GM21619 (cell line): ENCODE measurements at regions not wholly inside any gene's neighbourhood (a gene's known extent, or its start where the extent isn't known, plus 50 kb on each side); places are given as distances from the start of the nearest gene placed in this dataset.

Experiments used
- ATAC-seq: cut with Tn5 transposase; IDR thresholded peaks from one replicate; pipeline ENCODE4 v1.9.1; 2021; ENCODE audit not compliant: unreplicated experiment

DNA sequence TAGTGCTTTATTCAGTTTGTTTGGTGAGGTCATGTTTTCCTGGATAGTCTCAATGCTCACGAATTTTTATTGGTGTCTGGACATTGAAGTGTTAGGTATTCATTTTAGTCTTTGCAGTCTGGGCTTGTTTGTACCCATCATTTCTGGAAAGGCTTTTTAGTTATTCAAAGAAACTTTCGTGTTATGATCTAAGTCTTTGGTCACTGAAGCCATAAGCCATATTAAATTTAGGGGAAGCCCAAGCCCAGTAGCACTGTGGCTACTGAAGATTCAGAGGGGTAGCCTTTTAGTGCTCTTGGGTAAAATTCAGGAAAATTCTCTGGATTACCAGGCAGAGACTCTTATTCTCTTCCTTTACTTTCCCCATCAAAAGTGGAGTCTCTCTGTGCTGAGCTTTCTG is 56.2 kb upstream of the PEX5L start:
- ATAC-seq: no peak

DNA sequence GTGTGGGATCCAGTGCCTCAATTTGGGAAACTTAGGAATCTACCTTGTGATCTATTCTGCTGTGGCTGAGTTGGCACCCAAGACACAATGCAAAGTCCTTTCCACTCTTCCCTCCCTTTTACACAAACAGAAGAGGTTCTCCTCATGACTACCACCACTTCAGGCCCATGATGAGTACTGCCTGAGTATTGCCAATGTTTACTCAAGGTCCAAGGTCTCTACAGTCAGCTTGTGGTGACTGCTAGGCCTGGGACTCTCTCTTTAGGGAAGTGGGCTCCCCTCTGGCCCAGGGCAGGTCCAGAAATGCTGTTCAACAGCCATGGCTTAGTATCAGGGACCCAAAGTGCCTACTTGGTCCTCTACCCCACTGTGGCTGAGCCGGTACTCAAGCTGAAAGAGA is 56.8 kb upstream of the PEX5L start:
- ATAC-seq: no peak

DNA sequence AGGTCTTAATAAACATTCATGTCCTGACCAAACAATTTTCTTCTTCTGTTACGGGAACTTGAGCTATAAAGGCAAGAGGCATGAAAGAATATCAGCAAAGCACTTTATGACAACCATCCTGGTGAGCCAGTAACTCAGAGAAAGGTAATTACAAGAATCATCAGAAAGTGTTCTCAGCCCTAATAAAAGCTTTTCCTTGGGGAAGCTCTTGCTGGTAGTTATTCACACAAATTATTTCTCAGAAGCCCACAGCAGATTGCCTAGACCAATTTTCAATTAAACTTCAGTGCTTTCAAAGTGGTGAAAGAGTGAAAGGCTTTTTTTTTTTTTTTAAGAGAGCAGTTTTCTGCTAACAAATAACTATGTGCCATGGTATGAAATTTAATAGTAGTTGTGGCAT is 60.9 kb upstream of the PEX5L start:
- no peak for ATAC-seq

DNA sequence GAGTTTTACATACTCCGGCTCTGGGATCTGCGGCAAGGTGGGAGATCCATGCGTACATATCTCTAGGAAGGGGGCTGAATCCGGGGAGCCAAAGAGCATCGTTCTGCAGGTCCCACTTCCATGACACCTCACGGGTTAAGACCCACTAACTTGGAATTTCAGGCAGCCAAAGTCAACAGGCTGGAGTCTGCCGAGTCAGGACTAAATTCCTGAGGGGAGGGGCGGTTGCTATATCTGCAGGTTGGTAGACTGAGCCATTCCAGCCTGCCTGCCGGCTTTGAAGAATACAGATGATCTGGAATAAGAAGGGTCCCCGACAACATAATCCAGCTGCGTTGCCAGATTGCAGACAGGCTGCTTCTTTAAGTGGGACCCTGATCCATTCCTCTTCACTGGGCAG is 65.4 kb upstream of the PEX5L start:
- no peak for ATAC-seq

DNA sequence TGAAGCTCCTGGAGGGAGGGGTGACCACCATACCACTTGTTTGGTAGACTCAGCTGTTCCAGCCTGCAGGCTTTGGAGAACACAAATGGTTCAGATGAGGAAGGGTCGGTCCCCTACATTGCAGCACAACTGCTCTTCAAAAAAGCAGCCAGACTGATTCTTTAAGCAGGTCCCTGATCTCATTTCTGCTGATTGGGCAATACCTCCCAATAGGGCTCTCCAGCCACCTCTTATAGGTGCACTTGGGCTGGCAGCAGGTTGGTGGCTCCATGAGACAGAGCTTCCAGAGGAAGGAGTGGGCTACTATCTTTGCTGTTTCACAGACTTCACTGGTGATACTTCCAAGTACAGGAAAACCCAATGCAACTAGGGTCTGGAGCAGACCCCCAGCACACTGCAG is 65.9 kb upstream of the PEX5L start:
- ATAC-seq: no peak

DNA sequence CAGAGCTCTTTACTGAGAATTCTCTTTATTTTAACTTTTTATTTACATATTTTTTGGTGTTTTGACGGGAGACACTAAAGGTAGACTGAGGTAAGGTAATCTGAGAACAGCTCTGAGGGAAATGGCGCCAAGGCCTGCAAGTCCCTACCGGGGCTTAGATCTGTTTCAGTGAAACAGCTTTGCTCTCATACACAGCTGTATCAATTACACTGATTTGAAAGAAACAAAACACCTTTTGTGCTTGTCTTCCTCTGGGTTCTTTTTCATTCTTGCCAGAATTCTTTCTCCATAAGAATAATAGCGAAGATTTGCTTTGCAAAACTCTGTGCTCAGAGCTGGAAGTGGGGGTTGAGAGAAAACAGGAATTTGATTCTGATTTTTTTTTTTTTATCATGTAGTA is 79.5 kb upstream of the PEX5L start:
- ATAC-seq: no peak

DNA sequence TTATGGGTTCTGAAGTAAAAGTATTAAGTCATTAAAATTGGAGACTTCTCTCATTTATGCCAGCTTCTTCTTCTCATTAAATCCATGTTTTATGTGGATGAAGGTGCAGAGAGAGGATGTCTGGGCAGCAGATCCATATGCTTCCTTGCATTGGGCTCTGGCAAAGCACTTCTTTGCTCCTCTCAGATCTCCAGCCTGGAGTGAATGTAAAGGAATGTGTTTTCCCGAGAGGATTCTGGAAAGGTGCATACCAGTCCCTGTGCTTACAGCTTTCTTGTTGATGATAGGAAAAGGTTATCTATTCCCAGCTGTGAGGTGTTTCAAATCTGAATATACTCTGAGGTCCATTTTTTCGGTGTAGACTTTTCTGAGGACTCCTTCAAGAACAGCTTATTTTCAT is 79.9 kb upstream of the PEX5L start:
- ATAC-seq: no peak

DNA sequence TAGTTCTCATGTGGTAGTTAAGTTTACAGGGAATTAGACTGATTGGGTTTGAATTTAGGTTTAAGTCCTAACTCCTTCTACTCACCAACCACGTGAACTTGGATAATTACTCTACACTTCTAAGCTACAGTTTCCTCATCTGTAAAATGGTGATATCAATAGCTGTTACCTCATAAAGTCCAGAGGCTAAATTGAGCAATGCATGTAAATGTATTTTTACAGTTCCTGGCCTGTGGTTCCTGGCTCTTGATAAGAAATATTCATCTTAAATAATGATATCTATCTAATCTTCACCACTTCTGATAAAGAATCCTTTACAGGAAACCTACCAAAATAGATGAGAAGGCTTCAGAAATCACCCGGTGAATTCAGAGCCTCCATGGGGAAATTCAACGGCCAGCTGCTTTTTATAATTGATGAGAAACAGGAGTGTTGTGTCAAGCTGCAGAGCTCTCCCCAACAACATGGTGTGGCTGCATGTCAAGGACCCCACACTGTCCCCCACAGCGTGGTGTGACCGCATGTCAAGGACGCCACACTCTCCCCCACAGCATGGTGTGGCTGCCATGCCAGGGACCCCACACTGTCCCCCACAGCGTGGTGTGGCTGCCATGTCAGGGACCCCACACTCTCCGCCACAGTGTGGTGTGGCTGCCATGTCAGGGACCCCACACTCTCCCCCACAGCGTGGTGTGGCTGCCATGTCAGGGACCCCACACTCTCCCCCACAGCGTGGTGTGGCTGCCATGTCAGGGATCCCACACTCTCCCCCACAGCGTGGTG is 80.8 kb upstream of the PEX5L start:
- ATAC-seq: no peak

DNA sequence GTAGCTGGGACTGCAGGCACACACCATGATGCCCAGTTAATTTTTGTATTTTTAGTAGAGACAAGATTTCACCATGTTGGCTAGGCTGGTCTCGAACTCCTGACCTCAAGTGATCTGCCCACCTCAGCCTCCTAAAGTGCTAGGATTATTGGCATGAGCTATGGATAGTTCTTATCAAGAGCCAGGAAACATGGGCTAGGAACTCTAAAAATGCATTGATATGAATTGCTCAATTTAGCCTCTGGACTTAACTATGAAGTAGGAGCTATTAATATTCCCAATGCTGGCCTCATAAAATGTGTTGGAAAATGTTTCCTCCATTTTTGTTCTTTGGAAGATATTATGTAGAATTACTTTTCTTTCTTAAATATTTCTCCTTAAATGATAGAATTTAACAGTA is 82.8 kb upstream of the PEX5L start:
- ATAC-seq: no peak

DNA sequence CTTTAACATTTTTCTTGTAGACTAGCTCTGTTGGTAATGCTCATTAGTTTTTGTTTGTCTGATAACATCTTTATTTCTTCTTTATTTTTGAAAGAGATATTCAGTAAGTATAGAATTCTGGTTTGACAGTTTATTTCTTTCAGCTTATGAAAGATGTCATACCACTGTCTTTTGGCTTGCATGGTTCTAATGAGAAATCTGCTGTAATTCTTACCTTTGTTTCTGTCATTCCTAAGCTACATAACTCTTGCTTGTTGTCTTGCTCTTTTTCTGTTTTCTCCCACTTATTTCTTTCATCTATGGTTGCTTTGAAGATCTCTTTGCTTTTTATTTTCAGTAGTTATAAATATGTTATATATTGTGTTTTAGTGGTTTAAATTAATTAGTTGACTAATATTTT is 87.2 kb upstream of the PEX5L start:
- ATAC-seq: no peak

DNA sequence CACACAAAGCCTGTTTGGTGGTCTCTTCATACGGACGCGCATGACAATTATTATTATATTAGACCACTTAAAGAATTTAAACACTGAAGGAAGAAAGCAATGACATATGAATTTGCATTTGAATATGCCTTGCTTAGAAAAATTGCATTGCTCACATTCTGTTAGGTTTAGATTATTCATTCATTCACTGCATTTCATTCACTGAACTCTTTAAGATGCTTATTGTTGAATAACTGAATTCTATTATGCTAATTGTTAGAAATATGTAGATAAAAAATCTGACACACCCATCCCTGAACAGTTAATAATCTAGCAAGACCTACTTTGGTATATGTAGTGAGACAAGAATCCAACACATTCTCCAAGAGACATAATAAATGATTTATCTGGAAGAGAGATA is 94.4 kb upstream of the PEX5L start:
- ATAC-seq: no peak

DNA sequence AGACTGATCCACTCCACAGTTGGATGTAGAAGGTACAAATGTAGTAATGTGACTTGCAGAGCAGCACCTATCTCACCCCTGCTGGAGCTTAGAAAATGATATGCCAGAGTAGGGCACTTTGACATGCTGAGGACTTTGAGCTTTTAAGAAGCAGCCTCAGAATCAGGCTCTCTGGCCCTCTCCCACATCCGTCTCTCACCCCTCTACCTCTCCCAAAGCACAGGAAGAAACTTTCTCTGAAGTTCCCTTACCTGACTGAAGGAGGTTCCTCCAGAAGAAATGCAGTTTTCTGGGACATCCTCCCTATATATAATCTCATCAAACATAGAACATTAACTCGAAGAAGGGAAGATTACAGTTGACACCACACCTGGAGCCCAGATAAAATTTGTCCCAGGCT is 98.4 kb upstream of the PEX5L start:
- no peak for ATAC-seq

DNA sequence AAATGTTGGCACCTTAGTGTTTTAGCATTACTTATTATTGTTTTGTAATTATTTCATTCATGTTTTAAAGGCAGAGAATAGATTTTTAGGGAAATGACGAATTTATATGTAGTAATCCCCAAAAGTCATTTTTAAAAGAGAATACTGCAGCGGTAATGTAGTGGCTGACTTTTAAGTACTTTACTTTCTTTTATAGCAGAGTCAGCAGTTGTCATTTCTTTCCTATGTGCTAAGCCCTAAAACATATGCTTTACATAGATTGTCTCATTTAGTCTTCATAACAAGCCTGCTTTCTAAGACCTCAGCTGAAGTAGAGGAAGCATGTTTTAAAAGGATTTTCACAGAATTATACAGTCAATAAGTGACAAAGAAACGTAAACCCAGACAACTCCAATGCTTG is 102.1 kb upstream of the PEX5L start:
- no peak for ATAC-seq

DNA sequence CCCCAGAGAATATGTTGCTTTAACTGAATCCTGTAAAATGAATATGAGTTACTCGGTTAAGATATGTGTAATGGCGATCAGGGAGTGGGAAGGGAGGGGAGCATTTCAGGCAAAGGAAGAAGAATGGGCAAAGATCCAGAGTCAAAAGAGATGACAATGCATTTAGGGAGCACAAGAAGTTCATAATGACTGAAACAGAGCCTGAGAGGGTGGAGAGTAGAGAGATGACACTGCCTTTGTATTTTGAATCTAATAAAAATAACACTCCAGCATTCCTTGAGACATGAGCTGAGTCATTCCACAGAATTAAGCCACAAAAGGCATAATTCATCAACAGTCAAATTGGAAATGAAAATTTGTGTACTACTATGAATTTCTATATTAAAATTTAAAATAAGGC is 105.3 kb upstream of the PEX5L start:
- no peak for ATAC-seq

DNA sequence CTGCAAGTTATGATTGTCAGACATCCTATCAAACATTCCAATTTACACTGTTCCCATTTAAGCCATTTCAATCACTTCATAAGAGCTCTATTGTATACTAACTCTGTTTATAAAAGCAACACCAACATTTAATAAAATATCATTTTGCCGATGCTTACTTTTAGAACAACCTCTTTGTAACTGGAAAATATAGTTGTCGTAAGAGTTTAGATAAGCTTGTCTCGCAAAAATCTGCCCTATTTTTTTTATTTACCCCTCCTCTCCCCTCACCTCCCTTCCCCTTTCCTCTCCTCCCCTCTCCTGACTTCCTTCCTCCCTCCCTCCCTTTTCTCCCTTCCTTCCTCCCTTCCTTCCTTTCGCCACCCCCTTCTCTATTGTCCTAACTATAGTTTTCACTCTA is 105.7 kb upstream of the PEX5L start:
- ATAC-seq: no peak

DNA sequence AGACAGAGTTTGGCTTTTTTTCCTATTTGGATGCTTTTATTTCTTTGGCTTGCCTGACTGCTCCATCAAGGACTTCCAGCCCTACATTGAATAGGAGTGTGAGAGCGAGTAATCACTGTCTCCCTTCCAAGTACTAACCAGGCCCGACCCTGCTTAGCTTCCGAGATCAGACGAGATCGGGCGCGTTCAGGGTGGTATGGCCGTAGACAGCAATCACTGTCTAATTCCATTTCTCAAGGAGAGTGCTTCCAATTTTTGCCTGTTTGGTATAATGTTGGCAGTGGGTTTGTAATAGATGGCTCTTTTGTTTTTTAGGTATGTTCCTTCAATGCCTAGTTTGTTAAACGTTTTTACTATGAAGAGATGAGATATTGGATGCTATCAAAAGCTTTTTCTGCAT is 125.0 kb upstream of the PEX5L start:
- ATAC-seq: no peak

DNA sequence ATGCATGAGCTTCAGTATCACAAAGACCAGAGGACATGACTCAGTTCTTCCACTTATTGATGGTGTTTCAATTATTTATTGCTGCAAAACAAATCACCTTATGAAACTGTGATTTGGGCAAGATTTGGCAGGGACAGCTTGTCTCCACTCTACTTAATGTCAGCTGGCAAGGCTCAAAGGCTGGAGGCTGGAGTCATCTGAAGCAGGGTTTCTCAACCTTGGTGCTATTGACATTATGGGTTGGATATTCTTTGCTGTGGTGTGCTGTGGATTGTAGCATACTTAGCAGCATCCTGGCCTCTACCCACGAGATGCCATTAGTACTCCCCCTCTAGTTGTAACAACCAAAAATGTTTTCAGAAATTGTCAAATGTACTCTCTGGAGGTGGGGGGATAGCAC is 138.8 kb upstream of the PEX5L start:
- no peak for ATAC-seq

DNA sequence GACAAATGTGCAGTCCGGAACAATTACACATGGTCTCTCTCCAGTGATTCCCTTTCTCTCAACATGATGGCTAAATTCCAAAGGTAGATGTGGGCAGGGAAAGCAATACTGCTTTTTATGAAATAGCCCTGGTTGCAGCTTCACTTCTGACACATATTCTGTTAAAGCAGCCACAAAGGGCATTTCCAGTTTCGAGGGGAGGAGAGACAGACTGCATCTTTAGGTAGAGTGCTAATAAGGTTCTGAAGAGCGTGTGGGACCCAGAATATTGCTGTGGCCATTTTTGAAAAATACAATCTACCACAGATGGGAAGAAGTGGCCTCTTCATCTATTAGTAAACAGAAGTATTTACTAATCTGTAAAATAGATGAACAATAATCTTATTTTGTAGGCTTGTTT is 139.3 kb upstream of the PEX5L start:
- no peak for ATAC-seq

DNA sequence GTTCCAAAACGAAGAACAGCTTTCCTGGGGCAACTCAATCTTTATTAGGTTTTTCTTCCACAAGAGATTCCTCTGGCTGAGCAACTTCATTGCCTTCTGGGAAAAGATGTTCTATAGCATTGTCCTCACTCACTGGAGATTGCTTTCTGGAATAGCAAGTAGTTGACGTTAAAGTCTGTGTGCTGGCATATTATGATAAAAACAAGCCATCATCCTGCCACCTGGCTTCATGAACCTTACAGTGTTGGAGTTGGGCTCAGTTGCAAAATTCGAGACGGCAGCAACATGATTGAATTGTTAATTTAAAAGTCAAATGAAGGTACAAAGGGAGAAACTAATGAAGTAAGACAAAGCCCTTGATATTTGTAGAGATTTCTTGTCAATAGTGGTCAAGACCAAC is 140.5 kb upstream of the PEX5L start:
- ATAC-seq: no peak

DNA sequence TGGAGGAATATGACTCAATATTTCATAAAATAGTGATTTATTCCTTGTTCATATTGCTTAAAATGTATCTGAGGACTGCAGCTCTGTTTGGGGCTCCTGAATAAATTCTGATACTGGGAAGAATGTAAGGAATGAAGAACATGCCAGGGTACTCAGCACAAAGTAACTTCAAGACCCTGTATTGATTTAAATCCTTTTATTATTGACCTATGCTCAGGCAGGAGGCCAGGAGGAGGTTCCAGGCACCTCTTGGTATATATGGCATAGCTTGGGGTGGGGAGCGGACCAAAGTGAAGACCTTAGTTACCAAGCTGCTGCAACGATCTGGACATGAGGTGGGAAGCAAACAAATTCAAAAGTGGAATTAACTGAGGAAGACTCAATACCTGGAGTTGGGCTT is 142.8 kb upstream of the PEX5L start:
- no peak for ATAC-seq

DNA sequence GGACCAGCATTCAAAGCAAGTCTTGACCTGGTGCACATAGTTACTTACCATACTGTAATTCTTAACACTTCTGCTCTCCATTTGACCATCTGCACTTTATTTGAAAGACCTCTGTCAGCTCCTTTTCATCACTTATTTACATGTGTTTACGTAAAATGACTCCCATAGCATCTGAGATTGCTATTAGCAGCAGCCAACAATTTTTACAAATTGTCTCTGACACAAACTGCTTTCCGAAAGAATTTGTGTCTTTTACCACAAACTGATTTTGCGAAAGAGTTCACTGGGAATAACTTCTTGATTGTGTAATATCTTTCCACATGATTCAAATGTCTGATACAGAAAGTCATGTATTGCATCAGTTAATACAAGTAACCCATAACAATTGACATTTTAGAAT is 144.1 kb upstream of the PEX5L start:
- no peak for ATAC-seq

DNA sequence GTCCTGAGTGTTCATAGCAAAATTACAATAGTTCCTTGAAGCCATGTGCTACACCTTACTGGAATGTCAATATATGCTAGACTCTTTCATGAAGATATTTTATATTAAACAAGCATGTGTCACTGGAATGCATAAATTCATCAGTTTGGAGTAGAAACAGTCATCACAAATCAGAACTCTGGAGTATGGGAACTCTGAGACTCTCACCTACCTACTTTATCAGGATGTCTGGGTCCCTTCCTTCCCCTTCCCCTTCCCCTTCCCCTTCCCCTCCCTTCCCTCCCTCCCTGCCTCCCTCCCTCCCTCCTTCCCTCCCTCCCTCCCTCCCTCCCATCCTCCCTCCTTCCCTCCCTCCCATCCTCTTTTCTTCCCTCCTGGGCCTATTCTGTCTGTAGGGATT is 144.7 kb upstream of the PEX5L start:
- ATAC-seq: no peak

DNA sequence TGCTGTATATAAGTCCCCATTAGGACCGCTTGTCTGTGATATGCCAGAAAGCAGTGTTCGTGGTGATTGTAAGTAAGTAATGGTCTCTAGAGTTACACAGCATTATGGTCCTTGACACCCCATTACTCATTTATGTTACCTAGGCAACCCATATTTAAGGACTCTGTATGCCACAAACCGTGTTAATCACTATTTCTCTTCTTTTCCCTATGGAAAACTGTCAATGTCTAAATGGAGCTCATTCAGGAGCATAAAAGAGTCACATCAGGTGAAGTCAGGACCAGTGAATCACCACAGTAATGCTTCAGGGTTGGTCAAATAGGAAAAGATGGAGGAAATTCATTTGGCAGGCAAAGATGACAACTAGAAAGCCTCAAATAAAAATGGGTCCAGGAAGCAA is 146.6 kb upstream of the PEX5L start:
- ATAC-seq: no peak

DNA sequence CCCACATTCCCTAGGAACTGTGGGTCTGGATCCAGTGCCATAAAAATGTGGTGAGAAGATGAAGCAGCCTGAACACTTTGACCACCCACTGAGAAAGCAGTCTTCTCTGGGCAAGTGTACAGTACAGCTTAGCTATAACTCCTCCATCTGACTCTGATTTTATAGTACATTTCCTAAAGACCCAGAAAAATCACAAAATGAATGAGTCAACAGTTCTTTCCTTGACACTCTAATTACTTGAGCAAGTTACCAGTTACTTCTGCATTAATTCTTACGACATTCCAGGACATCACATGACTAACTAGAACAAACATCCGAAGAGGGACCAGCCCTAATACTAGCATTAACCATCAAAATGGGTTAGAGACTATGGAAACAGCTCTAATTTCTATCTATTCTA is 148.1 kb upstream of the PEX5L start:
- no peak for ATAC-seq
